GM20000 (cell line): ENCODE measurements at regions not wholly inside any gene's neighbourhood (a gene's known extent, or its start where the extent isn't known, plus 50 kb on each side); places are given as distances from the start of the nearest gene placed in this dataset.

Experiments
- DNase-seq: peaks from one replicate; pipeline ENCODE4 v3.0.0; 2012; ENCODE audit warnings: low spot score
- TF ChIP-seq, protein P1 (sequence below): IDR thresholded peaks from 2 replicates; pipeline ENCODE4 v1.5.1; 2012; ENCODE audit warnings: mild to moderate bottlenecking, control low read depth; ENCODE audit errors: extremely low read depth, missing control alignments

DNA sequence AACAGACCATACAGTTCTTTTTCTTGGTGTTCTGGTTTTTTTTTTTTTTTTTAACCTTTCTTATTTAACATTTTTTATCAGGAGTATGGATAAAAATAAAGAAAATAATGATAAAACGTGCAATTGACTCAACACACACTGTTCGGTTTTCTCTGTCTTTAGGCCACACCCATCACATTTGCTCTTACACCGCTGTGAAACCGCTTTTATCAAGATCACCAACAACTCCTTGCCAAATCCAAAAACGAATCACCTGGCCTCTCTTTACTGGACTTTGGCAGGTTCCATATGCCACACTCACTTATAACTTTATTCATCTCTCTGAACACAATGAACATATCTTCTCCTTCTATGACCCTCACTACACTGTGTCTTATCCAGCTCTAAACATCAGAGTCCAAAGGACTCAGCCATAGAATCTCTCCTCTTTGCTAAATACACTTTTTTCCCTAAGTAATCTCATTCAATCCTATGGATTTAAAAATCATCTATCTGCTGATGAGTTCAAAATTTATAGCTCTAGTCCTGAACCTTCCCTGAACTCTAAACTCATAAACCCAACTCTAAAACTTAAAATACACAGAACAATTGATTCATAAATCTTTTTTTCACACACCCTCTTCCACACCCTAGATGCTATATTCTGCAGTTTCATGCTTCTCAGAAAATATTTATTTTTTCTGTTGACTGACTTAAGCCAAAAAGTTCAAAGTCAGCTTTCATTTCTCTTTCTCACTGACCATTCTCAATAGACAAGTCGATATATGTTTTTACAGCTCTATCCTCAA lies 800.6 kb upstream of the SOX9 start:
- DNase-seq, result no peak
- TF ChIP-seq, protein P1, sequence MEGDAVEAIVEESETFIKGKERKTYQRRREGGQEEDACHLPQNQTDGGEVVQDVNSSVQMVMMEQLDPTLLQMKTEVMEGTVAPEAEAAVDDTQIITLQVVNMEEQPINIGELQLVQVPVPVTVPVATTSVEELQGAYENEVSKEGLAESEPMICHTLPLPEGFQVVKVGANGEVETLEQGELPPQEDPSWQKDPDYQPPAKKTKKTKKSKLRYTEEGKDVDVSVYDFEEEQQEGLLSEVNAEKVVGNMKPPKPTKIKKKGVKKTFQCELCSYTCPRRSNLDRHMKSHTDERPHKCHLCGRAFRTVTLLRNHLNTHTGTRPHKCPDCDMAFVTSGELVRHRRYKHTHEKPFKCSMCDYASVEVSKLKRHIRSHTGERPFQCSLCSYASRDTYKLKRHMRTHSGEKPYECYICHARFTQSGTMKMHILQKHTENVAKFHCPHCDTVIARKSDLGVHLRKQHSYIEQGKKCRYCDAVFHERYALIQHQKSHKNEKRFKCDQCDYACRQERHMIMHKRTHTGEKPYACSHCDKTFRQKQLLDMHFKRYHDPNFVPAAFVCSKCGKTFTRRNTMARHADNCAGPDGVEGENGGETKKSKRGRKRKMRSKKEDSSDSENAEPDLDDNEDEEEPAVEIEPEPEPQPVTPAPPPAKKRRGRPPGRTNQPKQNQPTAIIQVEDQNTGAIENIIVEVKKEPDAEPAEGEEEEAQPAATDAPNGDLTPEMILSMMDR, result no peak

DNA sequence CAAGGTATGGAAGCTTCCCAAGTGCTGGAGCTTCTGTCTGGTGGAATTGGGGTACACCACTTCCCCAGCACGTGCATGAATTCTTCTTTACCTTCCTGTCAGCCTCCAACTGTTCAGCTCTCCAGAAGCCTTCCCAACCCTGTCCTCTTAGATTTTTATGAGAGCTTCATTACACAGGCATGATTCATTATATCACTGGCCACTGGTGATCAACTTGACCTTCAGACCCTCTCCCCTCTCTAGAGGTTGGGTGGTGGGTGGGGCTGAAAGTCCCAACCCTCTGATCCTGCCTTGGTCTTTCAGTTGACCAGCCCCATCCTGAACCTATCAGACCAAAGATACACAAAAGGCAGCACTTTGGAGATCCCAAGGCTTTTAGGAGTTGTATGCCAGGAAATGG lies 795.7 kb upstream of the SOX9 start:
- TF ChIP-seq, protein P1, result no peak
- no peak for DNase-seq

DNA sequence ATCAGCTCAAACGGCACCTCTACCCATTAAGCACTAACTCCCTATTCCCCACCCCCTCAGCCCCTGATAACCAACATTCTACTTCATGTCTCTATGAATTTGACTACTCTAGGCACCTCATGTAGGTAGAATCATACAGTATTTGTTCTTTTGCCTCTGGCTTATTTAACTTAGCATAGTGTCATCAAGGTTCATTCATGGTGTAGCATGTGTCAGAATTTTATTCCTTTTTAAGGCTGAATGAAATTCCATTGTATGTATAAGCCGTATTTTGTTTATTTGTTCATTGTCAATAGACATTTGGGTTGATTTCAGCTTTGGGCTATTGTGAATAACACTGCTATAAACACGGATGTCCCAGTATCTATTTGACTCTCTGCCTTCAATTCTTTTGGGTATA lies 794.9 kb upstream of the SOX9 start:
- TF ChIP-seq, protein P1, result no peak
- no peak for DNase-seq

DNA sequence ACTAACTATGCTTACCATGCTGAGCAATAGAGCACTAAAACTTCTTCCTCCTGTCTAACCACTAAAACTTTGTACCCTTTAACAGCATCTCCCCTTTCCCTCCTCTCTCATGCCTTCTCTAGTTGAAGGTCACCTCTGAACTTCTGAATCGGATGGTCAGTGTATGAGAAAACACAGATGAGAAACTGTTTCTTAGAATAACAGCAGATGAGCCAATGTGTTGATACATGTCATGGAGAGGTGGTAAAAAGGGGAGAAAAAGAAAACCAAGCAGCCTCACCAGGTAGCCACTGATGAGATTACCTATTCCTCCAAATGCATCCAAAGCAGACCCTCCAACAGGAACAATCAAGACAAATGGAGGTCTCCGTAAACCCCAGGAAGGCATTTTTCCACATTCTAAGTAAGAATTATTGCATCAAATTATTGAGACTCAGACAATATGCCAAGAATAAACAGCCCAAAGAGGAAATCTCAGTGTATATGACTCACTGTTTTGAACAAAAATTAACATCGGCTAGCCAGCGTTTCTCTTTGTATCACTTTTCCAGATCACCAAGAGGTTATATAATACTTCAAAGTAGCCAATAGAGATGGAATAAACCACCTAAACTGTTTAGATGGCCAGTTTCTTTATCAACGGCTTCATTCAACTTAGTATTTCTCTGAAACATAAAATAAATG lies 793.3 kb upstream of the SOX9 start:
- DNase-seq, result no peak
- TF ChIP-seq, protein P1, result no peak

DNA sequence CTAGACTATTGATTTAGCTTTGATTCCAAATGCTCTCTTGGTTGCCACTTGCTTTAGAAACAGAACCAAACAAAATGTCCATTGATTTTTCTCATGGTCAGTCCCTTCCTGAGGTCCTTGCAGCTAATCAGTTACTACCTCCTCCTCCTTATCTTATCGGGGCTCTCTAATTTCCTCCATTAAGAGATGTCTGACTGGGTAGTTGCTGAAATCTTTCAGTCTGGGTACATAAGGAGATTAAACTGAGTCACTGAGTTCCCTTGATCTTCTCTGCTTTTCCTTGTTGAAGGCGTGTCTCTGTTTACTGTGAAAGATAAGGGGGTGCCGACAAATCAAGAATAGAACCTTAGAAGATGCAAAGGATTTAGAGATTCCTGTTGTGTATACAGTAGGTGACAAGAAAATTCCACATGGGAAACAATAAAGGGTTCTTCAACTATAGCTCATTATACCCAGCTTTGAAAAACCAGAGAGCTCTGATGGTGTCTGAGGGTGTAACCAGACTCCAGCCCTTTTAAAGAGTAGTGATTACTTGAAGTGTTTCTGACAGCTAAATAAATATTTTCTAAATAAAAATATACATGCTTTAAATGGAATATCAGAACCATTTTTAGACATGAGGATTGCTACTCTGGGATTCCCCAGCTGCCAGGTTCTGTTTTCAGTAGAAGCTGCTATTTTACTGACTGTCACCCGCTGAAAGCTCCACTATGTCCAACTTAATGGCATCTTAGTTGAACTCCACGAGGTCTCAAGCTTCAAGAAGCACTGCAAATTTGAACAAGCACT lies 791.3 kb upstream of the SOX9 start:
- TF ChIP-seq, protein P1, result no peak
- DNase-seq, result no peak

DNA sequence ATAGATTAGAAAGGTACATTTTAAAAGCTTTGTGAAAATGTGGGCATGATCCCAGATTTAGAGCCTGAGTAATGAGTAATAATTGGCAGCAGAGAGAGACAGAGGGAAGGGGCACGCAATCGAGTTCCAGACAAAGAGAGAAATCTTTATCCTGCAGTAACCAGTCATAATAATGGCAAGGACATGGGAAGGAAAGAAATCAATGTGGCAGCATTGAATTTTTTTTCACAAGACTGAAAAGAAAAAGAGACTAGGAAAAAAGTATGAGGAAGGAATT lies 790.8 kb upstream of the SOX9 start:
- TF ChIP-seq, protein P1, result no peak

DNA sequence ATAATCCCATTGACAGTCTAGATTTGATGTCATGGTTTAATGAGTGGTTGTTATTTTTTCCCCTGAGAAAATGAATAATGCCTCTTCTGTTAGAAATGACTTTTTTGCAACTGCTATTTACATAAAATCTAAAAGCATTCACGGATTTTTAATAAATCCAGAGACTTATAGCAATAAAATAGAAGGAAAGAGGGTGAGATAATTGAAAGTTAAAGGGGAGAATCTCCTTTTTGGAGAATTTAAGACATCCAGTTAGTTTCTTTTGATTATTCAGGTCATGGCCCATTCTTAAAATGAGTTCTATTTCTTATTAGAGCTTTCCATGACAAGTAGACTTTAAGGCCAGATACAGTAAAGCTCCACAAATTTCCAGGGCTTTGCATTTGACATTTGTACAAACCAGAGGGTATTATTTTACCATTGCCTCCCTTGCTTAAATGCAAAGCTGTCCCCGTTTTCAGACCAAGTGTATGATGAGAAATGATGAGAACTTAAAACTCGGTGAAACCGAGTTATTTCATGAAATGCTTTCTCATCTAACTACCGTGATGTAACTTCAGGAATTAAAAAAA lies 789.0 kb upstream of the SOX9 start:
- TF ChIP-seq, protein P1, result no peak
- no peak for DNase-seq

More for the DNA sequence above, 790.8 kb upstream of the SOX9 start:
- DNase-seq, result no peak
